ENCODE measurements at regions not wholly inside any gene's neighbourhood (a gene's known extent, or its start where the extent isn't known, plus 50 kb on each side); places are given as distances from the start of the nearest gene placed in this dataset.

- no peak for DNase-seq
Measured at GRCh38 chr9:8186560-8186959, 387.0 kb upstream of the DMAC1 start.

GRCh38 chr9:8183618-8184017 lies 384.0 kb upstream of the DMAC1 start:
- DNase-seq, result no peak

- no peak for DNase-seq
Measured at GRCh38 chr9:8179381-8180053, 379.9 kb upstream of the DMAC1 start.

GRCh38 chr9:8172000-8172399 lies 372.4 kb upstream of the DMAC1 start:
- DNase-seq, result no peak

- no peak for DNase-seq
Measured at GRCh38 chr9:8168916-8169438, 369.4 kb upstream of the DMAC1 start.

GRCh38 chr9:8160787-8161186 lies 361.2 kb upstream of the DMAC1 start:
- no peak for DNase-seq

- no peak for DNase-seq
Measured at GRCh38 chr9:8158574-8158973, 359.0 kb upstream of the DMAC1 start.

- no peak for DNase-seq
Measured at GRCh38 chr9:8157683-8158324, 358.2 kb upstream of the DMAC1 start.

GRCh38 chr9:8156346-8156745 lies 356.8 kb upstream of the DMAC1 start:
- no peak for DNase-seq

GRCh38 chr9:8155706-8156105 lies 356.1 kb upstream of the DMAC1 start:
- no peak for DNase-seq

GRCh38 chr9:8143677-8144076 lies 344.1 kb upstream of the DMAC1 start:
- no peak for DNase-seq

- DNase-seq, result no peak
Measured at GRCh38 chr9:8140557-8140956, 341.0 kb upstream of the DMAC1 start.

- no peak for DNase-seq
Measured at GRCh38 chr9:8139756-8140155, 340.2 kb upstream of the DMAC1 start.

- no peak for DNase-seq
Measured at GRCh38 chr9:8136477-8136876, 336.9 kb upstream of the DMAC1 start.

GRCh38 chr9:8134635-8135034 lies 335.1 kb upstream of the DMAC1 start:
- no peak for DNase-seq

- DNase-seq, result no peak
Measured at GRCh38 chr9:8133606-8134005, 334.0 kb upstream of the DMAC1 start.

GRCh38 chr9:8115570-8115969 lies 316.0 kb upstream of the DMAC1 start:
- no peak for DNase-seq

GRCh38 chr9:8114826-8115225 lies 315.2 kb upstream of the DMAC1 start:
- no peak for DNase-seq

GRCh38 chr9:8106362-8106761 lies 306.8 kb upstream of the DMAC1 start:
- DNase-seq, result no peak

GRCh38 chr9:8101607-8102006 lies 302.0 kb upstream of the DMAC1 start:
- no peak for DNase-seq

GRCh38 chr9:8096091-8096490 lies 296.5 kb upstream of the DMAC1 start:
- DNase-seq, result no peak

- DNase-seq, result no peak
Measured at GRCh38 chr9:8095672-8096086, 296.1 kb upstream of the DMAC1 start.

- DNase-seq, result no peak
Measured at GRCh38 chr9:8088477-8088876, 288.9 kb upstream of the DMAC1 start.

GRCh38 chr9:8085986-8086385 lies 286.4 kb upstream of the DMAC1 start:
- no peak for DNase-seq

- no peak for DNase-seq
Measured at GRCh38 chr9:8078641-8079140, 279.1 kb upstream of the DMAC1 start.
